GM23338 (cell line): ENCODE measurements at regions not wholly inside any gene's neighbourhood (a gene's known extent, or its start where the extent isn't known, plus 50 kb on each side); places are given as distances from the start of the nearest gene placed in this dataset.

Experiments used
- ATAC-seq: fragments of 200-7000 bp; cut with Tn5 transposase; 3 replicates; pipeline ENCODE4 v1.9.1; 2020
- DNase-seq: peaks from one replicate; pipeline ENCODE4 v3.0.0-alpha.2; 2015; ENCODE audit warnings: low spot score
- H2AFZ ChIP-seq: fragments of 200-600 bp; sonication (generic); 2 replicates; pipeline ENCODE4 v1.8.0; 2016; ENCODE audit warnings: antibody characterized with exemption, mild to moderate bottlenecking, moderate library complexity
- H3F3A ChIP-seq: fragments of 200-600 bp; sonication (generic); replicated peaks from 2 replicates; pipeline ENCODE4 v1.8.0; 2017; ENCODE audit warnings: antibody characterized with exemption, mixed run types, low read depth
- H3K27ac ChIP-seq: fragments of 200-600 bp; sonication (generic); 2 replicates; pipeline ENCODE4 v1.6.1; 2016; ENCODE audit warnings: low read depth
- H3K27me3 ChIP-seq: fragments of 200-600 bp; sonication (generic); 2 replicates; pipeline ENCODE4 v1.8.0; 2016; ENCODE audit warnings: mild to moderate bottlenecking, mixed run types, moderate library complexity; ENCODE audit not compliant: insufficient read depth
- H3K36me3 ChIP-seq: fragments of 200-600 bp; sonication (generic); 2 replicates; pipeline ENCODE4 v1.8.0; 2016; ENCODE audit warnings: mild to moderate bottlenecking; ENCODE audit not compliant: insufficient read depth
- H3K4me1 ChIP-seq: fragments of 200-600 bp; sonication (generic); 2 replicates; pipeline ENCODE4 v1.8.0; 2016; ENCODE audit warnings: mild to moderate bottlenecking, moderate library complexity; ENCODE audit not compliant: insufficient read depth
- H3K4me2 ChIP-seq: fragments of 200-600 bp; sonication (generic); 2 replicates; pipeline ENCODE4 v1.7.1; 2017; ENCODE audit warnings: mixed run types
- H3K4me3 ChIP-seq: fragments of 200-600 bp; sonication (generic); 2 replicates; pipeline ENCODE4 v1.6.1; 2016; ENCODE audit warnings: mixed run types
- H3K79me2 ChIP-seq: fragments of 200-600 bp; sonication (generic); replicated peaks from 2 replicates; pipeline ENCODE4 v1.8.0; 2017; ENCODE audit warnings: mild to moderate bottlenecking; ENCODE audit not compliant: insufficient read depth
- H3K9me2 ChIP-seq: fragments of 200-600 bp; sonication (generic); 2 replicates; pipeline ENCODE4 v1.8.0; 2017; ENCODE audit not compliant: insufficient read depth
- H4K20me1 ChIP-seq: fragments of 200-600 bp; sonication (generic); replicated peaks from 2 replicates; pipeline ENCODE4 v1.8.0; 2017; ENCODE audit warnings: mild to moderate bottlenecking; ENCODE audit not compliant: insufficient read depth
- H3K27ac Mint-ChIP-seq: 2 replicates; pipeline ENCODE4 v1.8.0; 2020; ENCODE audit warnings: inconsistent platforms, mild to moderate bottlenecking, moderate library complexity, mixed read lengths
- H3K27me3 Mint-ChIP-seq: 3 replicates; pipeline ENCODE4 v1.8.0; 2022; ENCODE audit warnings: low read depth, mild to moderate bottlenecking, moderate library complexity, mixed read lengths, inconsistent platforms; ENCODE audit not compliant: insufficient read depth, poor library complexity
- H3K36me3 Mint-ChIP-seq: 3 replicates; pipeline ENCODE4 v1.8.0; 2021; ENCODE audit warnings: low read depth, mild to moderate bottlenecking, inconsistent platforms, moderate library complexity, mixed read lengths
- H3K4me1 Mint-ChIP-seq: 3 replicates; pipeline ENCODE4 v1.8.0; 2020; ENCODE audit warnings: mild to moderate bottlenecking, inconsistent platforms, mixed read lengths
- H3K4me3 Mint-ChIP-seq: 3 replicates; pipeline ENCODE4 v1.8.0; 2021; ENCODE audit warnings: moderate library complexity, mild to moderate bottlenecking, inconsistent platforms, mixed read lengths
- H3K9me3 Mint-ChIP-seq: 3 replicates; pipeline ENCODE4 v1.8.0; 2020; ENCODE audit warnings: moderate library complexity, mild to moderate bottlenecking, inconsistent platforms, mixed read lengths
- JUNB ChIP-seq: IDR thresholded peaks from one replicate; pipeline ENCODE4 v1.6.1; 2016; ENCODE audit warnings: antibody characterized with exemption; ENCODE audit not compliant: unreplicated experiment
- POLR2AphosphoS5 ChIP-seq: IDR thresholded peaks from 2 replicates; pipeline ENCODE4 v1.6.1; 2016; ENCODE audit warnings: antibody characterized with exemption, low read depth
- ZNF114 ChIP-seq: fragments of 250-450 bp; sonication (Bioruptor Pico); IDR thresholded peaks from 2 replicates; pipeline ENCODE4 v1.5.0; 2020; ENCODE audit warnings: mild to moderate bottlenecking, moderate library complexity
- TF ChIP-seq, protein P1 (sequence below): fragments of 250-450 bp; sonication (Bioruptor Pico); IDR thresholded peaks from 2 replicates; pipeline ENCODE4 v1.5.0; 2020; ENCODE audit warnings: mild to moderate bottlenecking, moderate library complexity
- TF ChIP-seq, protein P2 (sequence below): IDR thresholded peaks from 2 replicates; pipeline ENCODE4 v1.6.1; 2016; ENCODE audit warnings: antibody characterized with exemption
- TF ChIP-seq, protein P3 (sequence below), 2 experiments: fragments of 200-600 bp in 1 of 2; sonication (generic) in 1 of 2; conservative IDR thresholded peaks; 2 replicates each; pipeline versions ENCODE4 v1.5.1 to v1.6.1; 2016 to 2017; ENCODE audit warnings: antibody characterized with exemption in 2 of 2, low read depth in 2 of 2, mild to moderate bottlenecking in 2 of 2, moderate library complexity in 1 of 2

DNA sequence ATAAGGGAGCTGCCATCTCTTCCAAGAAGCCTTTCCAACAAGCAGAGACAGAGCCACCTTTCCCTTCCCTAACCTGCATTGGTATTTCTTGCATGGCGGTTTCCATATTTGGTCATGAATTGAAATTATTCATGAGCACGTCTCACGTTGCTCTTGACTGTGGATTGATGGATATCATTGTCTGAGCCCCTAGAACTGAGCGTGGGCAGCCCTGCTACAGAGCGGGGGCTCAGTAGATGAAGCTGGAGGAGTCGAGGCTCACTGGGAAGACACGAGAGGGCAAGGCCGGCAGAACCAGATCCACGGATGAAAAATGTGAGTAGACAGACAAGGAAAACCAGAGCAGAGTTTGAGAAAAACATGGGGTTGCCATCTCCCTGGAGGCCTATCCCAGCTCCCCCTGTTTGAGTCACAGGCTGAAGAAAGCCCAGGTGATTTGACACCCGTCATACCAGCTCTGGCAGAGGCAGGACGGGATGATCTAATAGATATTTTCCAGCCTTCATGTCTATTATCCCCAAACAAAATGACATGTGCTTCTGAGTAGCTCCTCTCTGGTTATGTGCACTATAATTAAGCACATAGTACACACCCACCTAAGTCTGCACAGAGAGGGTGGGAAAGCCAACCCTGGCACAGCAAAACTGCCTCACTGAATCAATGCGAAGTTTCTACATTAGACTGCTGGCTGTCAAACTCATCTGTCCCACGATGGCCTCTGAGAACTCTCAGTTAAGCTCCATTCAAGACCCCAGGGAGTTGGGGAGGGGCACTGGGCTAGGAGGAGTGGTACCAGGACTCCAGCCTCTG, 363.5 kb upstream of the KLHL29 start (continued):
- TF ChIP-seq, protein P1, sequence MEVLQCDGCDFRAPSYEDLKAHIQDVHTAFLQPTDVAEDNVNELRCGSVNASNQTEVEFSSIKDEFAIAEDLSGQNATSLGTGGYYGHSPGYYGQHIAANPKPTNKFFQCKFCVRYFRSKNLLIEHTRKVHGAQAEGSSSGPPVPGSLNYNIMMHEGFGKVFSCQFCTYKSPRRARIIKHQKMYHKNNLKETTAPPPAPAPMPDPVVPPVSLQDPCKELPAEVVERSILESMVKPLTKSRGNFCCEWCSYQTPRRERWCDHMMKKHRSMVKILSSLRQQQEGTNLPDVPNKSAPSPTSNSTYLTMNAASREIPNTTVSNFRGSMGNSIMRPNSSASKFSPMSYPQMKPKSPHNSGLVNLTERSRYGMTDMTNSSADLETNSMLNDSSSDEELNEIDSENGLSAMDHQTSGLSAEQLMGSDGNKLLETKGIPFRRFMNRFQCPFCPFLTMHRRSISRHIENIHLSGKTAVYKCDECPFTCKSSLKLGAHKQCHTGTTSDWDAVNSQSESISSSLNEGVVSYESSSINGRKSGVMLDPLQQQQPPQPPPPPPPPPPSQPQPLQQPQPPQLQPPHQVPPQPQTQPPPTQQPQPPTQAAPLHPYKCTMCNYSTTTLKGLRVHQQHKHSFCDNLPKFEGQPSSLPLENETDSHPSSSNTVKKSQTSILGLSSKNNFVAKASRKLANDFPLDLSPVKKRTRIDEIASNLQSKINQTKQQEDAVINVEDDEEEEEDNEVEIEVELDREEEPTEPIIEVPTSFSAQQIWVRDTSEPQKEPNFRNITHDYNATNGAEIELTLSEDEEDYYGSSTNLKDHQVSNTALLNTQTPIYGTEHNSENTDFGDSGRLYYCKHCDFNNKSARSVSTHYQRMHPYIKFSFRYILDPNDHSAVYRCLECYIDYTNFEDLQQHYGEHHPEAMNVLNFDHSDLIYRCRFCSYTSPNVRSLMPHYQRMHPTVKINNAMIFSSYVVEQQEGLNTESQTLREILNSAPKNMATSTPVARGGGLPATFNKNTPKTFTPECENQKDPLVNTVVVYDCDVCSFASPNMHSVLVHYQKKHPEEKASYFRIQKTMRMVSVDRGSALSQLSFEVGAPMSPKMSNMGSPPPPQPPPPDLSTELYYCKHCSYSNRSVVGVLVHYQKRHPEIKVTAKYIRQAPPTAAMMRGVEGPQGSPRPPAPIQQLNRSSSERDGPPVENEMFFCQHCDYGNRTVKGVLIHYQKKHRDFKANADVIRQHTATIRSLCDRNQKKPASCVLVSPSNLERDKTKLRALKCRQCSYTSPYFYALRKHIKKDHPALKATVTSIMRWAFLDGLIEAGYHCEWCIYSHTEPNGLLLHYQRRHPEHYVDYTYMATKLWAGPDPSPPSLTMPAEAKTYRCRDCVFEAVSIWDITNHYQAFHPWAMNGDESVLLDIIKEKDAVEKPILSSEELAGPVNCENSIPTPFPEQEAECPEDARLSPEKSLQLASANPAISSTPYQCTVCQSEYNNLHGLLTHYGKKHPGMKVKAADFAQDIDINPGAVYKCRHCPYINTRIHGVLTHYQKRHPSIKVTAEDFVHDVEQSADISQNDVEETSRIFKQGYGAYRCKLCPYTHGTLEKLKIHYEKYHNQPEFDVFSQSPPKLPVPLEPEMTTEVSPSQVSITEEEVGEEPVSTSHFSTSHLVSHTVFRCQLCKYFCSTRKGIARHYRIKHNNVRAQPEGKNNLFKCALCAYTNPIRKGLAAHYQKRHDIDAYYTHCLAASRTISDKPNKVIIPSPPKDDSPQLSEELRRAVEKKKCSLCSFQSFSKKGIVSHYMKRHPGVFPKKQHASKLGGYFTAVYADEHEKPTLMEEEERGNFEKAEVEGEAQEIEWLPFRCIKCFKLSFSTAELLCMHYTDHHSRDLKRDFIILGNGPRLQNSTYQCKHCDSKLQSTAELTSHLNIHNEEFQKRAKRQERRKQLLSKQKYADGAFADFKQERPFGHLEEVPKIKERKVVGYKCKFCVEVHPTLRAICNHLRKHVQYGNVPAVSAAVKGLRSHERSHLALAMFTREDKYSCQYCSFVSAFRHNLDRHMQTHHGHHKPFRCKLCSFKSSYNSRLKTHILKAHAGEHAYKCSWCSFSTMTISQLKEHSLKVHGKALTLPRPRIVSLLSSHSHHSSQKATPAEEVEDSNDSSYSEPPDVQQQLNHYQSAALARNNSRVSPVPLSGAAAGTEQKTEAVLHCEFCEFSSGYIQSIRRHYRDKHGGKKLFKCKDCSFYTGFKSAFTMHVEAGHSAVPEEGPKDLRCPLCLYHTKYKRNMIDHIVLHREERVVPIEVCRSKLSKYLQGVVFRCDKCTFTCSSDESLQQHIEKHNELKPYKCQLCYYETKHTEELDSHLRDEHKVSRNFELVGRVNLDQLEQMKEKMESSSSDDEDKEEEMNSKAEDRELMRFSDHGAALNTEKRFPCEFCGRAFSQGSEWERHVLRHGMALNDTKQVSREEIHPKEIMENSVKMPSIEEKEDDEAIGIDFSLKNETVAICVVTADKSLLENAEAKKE (CRISPR knock-in tag) = no peak
- TF ChIP-seq, protein P2, sequence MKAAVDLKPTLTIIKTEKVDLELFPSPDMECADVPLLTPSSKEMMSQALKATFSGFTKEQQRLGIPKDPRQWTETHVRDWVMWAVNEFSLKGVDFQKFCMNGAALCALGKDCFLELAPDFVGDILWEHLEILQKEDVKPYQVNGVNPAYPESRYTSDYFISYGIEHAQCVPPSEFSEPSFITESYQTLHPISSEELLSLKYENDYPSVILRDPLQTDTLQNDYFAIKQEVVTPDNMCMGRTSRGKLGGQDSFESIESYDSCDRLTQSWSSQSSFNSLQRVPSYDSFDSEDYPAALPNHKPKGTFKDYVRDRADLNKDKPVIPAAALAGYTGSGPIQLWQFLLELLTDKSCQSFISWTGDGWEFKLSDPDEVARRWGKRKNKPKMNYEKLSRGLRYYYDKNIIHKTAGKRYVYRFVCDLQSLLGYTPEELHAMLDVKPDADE = no peak
- TF ChIP-seq, protein P3, sequence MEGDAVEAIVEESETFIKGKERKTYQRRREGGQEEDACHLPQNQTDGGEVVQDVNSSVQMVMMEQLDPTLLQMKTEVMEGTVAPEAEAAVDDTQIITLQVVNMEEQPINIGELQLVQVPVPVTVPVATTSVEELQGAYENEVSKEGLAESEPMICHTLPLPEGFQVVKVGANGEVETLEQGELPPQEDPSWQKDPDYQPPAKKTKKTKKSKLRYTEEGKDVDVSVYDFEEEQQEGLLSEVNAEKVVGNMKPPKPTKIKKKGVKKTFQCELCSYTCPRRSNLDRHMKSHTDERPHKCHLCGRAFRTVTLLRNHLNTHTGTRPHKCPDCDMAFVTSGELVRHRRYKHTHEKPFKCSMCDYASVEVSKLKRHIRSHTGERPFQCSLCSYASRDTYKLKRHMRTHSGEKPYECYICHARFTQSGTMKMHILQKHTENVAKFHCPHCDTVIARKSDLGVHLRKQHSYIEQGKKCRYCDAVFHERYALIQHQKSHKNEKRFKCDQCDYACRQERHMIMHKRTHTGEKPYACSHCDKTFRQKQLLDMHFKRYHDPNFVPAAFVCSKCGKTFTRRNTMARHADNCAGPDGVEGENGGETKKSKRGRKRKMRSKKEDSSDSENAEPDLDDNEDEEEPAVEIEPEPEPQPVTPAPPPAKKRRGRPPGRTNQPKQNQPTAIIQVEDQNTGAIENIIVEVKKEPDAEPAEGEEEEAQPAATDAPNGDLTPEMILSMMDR (conservative IDR thresholded peaks at IDR 0.05; ENCODE audit: low read depth in 2 of 2) = no peak

DNA sequence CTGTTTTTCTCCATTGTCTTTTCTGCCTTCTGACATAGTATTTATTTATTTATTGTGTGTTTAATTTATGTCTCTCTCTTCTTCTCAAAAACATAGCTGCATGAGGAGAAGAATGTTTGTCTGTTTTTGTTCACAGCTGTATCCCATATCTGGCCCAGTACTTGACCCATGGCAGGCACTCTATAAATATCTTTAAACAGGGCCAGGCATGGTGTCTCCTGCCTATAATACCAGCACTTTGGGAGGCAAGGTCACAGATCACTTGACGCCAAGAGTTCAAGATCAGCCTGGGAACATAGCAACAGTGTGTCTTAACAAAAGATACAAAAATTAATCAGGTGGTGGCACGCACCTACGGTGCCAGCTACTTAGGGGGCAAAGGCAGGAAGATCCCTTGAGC, 361.3 kb upstream of the KLHL29 start:
- Mint-ChIP-seq H3K36me3 (no peaks in the 10 kb centered on the region; the same call in 2 of the 3 replicates), H3K27me3 (peaks cover 4% of the 10 kb centered on the region), H3K27ac (no peak overlapping the region), H3K9me3 (no peaks in the 10 kb centered on the region; the same call in 2 of the 3 replicates), H3K4me1 (peaks cover 16% of the 10 kb centered on the region), H3K4me3 (no peak overlapping the region)
- Histone ChIP-seq H2AFZ (no peak overlapping the region), H3K27ac (no peak overlapping the region), H3K79me2 (no peaks in the 10 kb centered on the region), H4K20me1 (no peaks in the 10 kb centered on the region), H3K9me2 (0 out of 2 replicates have a peak, but pooled peaks cover 3% of the 10 kb centered on the region), H3K36me3 (no peaks in the 10 kb centered on the region), H3K27me3 (no peaks in the 10 kb centered on the region), H3K4me3 (no peak overlapping the region), H3K4me2 (no peak overlapping the region), H3K4me1 (peaks cover 6% of the 10 kb centered on the region; the same call in 1 of the 2 replicates), H3F3A (no peaks in the 10 kb centered on the region)
- DNase-seq (no peak), ATAC-seq (no peak)
- TF ChIP-seq POLR2AphosphoS5 (no peak), JUNB (no peak), ZNF114 (no peak)
- TF ChIP-seq, protein P3 (conservative IDR thresholded peaks at IDR 0.05; ENCODE audit: low read depth in 2 of 2) = no peak
